SK-N-SH (cell line): ENCODE measurements at regions not wholly inside any gene's neighbourhood (a gene's known extent, or its start where the extent isn't known, plus 50 kb on each side); places are given as distances from the start of the nearest gene placed in this dataset.

Source experiments
- CTCF ChIA-PET: fragments of 300-600, 350-600 bp; formaldehyde crosslinking; extraction: SDS; loops from one replicate; lab custom pipeline; 2021; lab: Yijun Ruan, JAX
- POLR2A ChIA-PET: fragments of 350-600 bp; sonication (Branson Sonifier 250); formaldehyde crosslinking; extraction: SDS; loops from one replicate; lab custom pipeline; 2020; ENCODE audit warnings: antibody characterized with exemption, inconsistent platforms; lab: Yijun Ruan, JAX
- DNase-seq: peaks from one replicate; pipeline ENCODE4 v3.0.0; 2012
- H2AFZ ChIP-seq: fragments of 200-600 bp; sonication (generic); 2 replicates; pipeline ENCODE4 v1.8.1; 2016; ENCODE audit warnings: antibody characterized with exemption, mild to moderate bottlenecking, low read depth
- H3F3A ChIP-seq: fragments of 200-600 bp; sonication (generic); replicated peaks from 2 replicates; pipeline ENCODE3; 2016; ENCODE audit warnings: antibody characterized with exemption, mild to moderate bottlenecking; ENCODE audit not compliant: insufficient read depth
- H3K27ac ChIP-seq, 2 experiments: fragments of 200-500 bp in 1 of 2; fragments of 200-600 bp in 1 of 2; sonication (Bioruptor generic) in 1 of 2; sonication (generic), shearing (Covaris generic) in 1 of 2; 2 replicates each; pipeline versions ENCODE4 v1.5.1 to v1.6.1; 2014 to 2016; ENCODE audit warnings: low read depth in 2 of 2, inconsistent platforms in 1 of 2, low read length in 1 of 2, mild to moderate bottlenecking in 1 of 2, mixed read lengths in 1 of 2
- H3K27me3 ChIP-seq: fragments of 200-600 bp; sonication (generic), shearing (Covaris generic); 2 replicates; pipeline ENCODE4 v1.6.1; 2016; ENCODE audit warnings: mixed run types; ENCODE audit not compliant: insufficient read depth
- H3K36me3 ChIP-seq, 2 experiments: fragments of 200-500 bp in 1 of 2; fragments of 200-600 bp in 1 of 2; sonication (Bioruptor generic) in 1 of 2; sonication (generic) in 1 of 2; replicated peaks in 1 of 2; 2 replicates each; pipeline versions ENCODE3 to v1.5.1; 2014 to 2016; ENCODE audit warnings: low read length in 1 of 2, mild to moderate bottlenecking in 1 of 2; ENCODE audit not compliant: insufficient read depth in 2 of 2, control insufficient read depth in 1 of 2
- H3K4me1 ChIP-seq, 2 experiments: fragments of 200-500 bp in 1 of 2; fragments of 200-600 bp in 1 of 2; sonication (Bioruptor generic) in 1 of 2; sonication (generic), shearing (Covaris generic) in 1 of 2; 2 replicates each; pipeline versions ENCODE4 v1.5.1 to v1.6.1; 2014 to 2016; ENCODE audit warnings: low read depth in 1 of 2, low read length in 1 of 2, mixed run types in 1 of 2; ENCODE audit not compliant: insufficient read depth in 2 of 2, control insufficient read depth in 1 of 2
- H3K4me2 ChIP-seq: fragments of 200-600 bp; sonication (generic), shearing (Covaris generic); 2 replicates; pipeline ENCODE4 v1.6.1; 2017; ENCODE audit warnings: mixed run types
- H3K4me3 ChIP-seq, 2 experiments: fragments of 200-500 bp in 1 of 2; fragments of 200-600 bp in 1 of 2; sonication (Bioruptor generic) in 1 of 2; sonication (generic), shearing (Covaris generic) in 1 of 2; 2 replicates each; pipeline versions ENCODE4 v1.5.1 to v1.8.1; 2014 to 2016; ENCODE audit warnings: low read depth in 2 of 2, inconsistent platforms in 1 of 2, low read length in 1 of 2, mild to moderate bottlenecking in 1 of 2, mixed read lengths in 1 of 2, moderate library complexity in 1 of 2
- H3K79me2 ChIP-seq: fragments of 200-600 bp; sonication (generic); 2 replicates; pipeline ENCODE4 v1.8.1; 2017; ENCODE audit warnings: mild to moderate bottlenecking; ENCODE audit not compliant: insufficient read depth
- H3K9ac ChIP-seq: fragments of 200-600 bp; sonication (generic); 2 replicates; pipeline ENCODE4 v1.6.1; 2017; ENCODE audit warnings: mixed run types
- H3K9me2 ChIP-seq: fragments of 200-600 bp; sonication (generic); 2 replicates; pipeline ENCODE4 v1.6.1; 2017; ENCODE audit warnings: mixed run types
- H3K9me3 ChIP-seq: fragments of 200-600 bp; sonication (generic); 2 replicates; pipeline ENCODE4 v1.6.1; 2017; ENCODE audit warnings: mixed run types, mild to moderate bottlenecking, moderate library complexity
- H4K20me1 ChIP-seq: fragments of 200-600 bp; sonication (generic); 2 replicates; pipeline ENCODE4 v1.6.1; 2017; ENCODE audit warnings: mild to moderate bottlenecking, mixed run types; ENCODE audit not compliant: insufficient read depth
- CHD2 ChIP-seq: fragments of 150-350 bp; IDR thresholded peaks from 2 replicates; pipeline ENCODE4 v1.6.1; 2018; ENCODE audit warnings: low read length; ENCODE audit not compliant: partially characterized antibody
- EP300 ChIP-seq, 2 experiments: IDR thresholded peaks; 2 replicates each; pipeline versions ENCODE4 v1.4.0 to v1.6.1; 2012; ENCODE audit warnings: borderline replicate concordance in 1 of 2, low read depth in 1 of 2, low read length in 1 of 2
- FOSL2 ChIP-seq: IDR thresholded peaks from 2 replicates; pipeline ENCODE4 v1.4.0; 2012; ENCODE audit warnings: low read depth, mild to moderate bottlenecking, moderate library complexity, borderline replicate concordance
- GABPA ChIP-seq: IDR thresholded peaks from 2 replicates; pipeline ENCODE4 v1.4.0; 2012; ENCODE audit warnings: low read depth, mild to moderate bottlenecking
- GATA2 ChIP-seq: sonication (generic); formaldehyde crosslinking; IDR thresholded peaks from 2 replicates; pipeline ENCODE4 v1.5.0; 2020; ENCODE audit warnings: mild to moderate bottlenecking, missing genetic modification reagents
- JUND ChIP-seq: IDR thresholded peaks from 2 replicates; pipeline ENCODE4 v1.4.0; 2012
- MEF2A ChIP-seq: IDR thresholded peaks from 2 replicates; pipeline ENCODE4 v1.4.0; 2012; ENCODE audit warnings: low read depth, borderline replicate concordance
- MXI1 ChIP-seq: IDR thresholded peaks from 2 replicates; pipeline ENCODE4 v1.6.1; 2012; ENCODE audit warnings: mild to moderate bottlenecking, low read depth, low read length, improper control_type of control experiment
- NRF1 ChIP-seq: IDR thresholded peaks from 2 replicates; pipeline ENCODE4 v1.6.1; 2012; ENCODE audit warnings: low read depth, mild to moderate bottlenecking, low read length
- RAD21 ChIP-seq: IDR thresholded peaks from 2 replicates; pipeline ENCODE4 v1.6.1; 2012; ENCODE audit warnings: mild to moderate bottlenecking, low read length
- RFX5 ChIP-seq: IDR thresholded peaks from 2 replicates; pipeline ENCODE4 v1.6.1; 2012; ENCODE audit warnings: mild to moderate bottlenecking, improper control_type of control experiment, low read length
- RXRA ChIP-seq: IDR thresholded peaks from 2 replicates; pipeline ENCODE4 v1.4.0; 2012; ENCODE audit warnings: low read depth, mild to moderate bottlenecking, borderline replicate concordance
- SIN3A ChIP-seq: IDR thresholded peaks from 2 replicates; pipeline ENCODE4 v1.6.1; 2012; ENCODE audit warnings: low read depth, mild to moderate bottlenecking, low read length, moderate library complexity, borderline replicate concordance
- SMC3 ChIP-seq: IDR thresholded peaks from 2 replicates; pipeline ENCODE4 v1.6.1; 2012; ENCODE audit warnings: low read depth, low read length, improper control_type of control experiment
- TAF1 ChIP-seq: IDR thresholded peaks from 2 replicates; pipeline ENCODE4 v1.6.1; 2012; ENCODE audit warnings: low read depth, mild to moderate bottlenecking, low read length, moderate library complexity, borderline replicate concordance
- TCF12 ChIP-seq: IDR thresholded peaks from 2 replicates; pipeline ENCODE4 v1.4.0; 2012
- TEAD4 ChIP-seq: IDR thresholded peaks from 2 replicates; pipeline ENCODE4 v1.4.0; 2012; ENCODE audit warnings: mild to moderate bottlenecking, borderline replicate concordance; ENCODE audit not compliant: insufficient read depth
- YY1 ChIP-seq: IDR thresholded peaks from 2 replicates; pipeline ENCODE4 v1.4.0; 2012; ENCODE audit warnings: low read depth, mild to moderate bottlenecking
- WGBS: methylation state at CpG from one replicate; pipeline ENCODE4 v1.1.6; 2017; ENCODE audit warnings: low lambda C conversion rate; 5-methylcytosine and 5-hydroxymethylcytosine counted together
- TF ChIP-seq, protein P1 (sequence below): fragments of 150-350 bp; IDR thresholded peaks from 2 replicates; pipeline ENCODE4 v1.6.1; 2016; ENCODE audit warnings: mild to moderate bottlenecking, low read depth, low read length
- TF ChIP-seq, protein P2 (sequence below): IDR thresholded peaks from 2 replicates; pipeline ENCODE4 v1.4.0; 2012; ENCODE audit warnings: low read depth
- TF ChIP-seq, protein P3 (sequence below): IDR thresholded peaks from 2 replicates; pipeline ENCODE4 v1.6.1; 2012; ENCODE audit warnings: mild to moderate bottlenecking, low read depth, low read length, moderate library complexity

- no peak overlapping the region for H3K27ac ChIP-seq
- H3K9me2 ChIP-seq = no peaks in the 10 kb centered on the region
- H2AFZ ChIP-seq = no peak overlapping the region
- whole genome bisulfite sequencing = 27% methylated on average over 2 of the region's 2 CpGs
- no peak overlapping the region for H3K9ac ChIP-seq
- POLR2A ChIA-PET = no interaction called here
- H4K20me1 ChIP-seq = no peaks in the 10 kb centered on the region
- no peaks in the 10 kb centered on the region for H3K9me3 ChIP-seq
- no peaks in the 10 kb centered on the region for H3K4me1 ChIP-seq
- H3K4me2 ChIP-seq = no peak overlapping the region
- no peaks in the 10 kb centered on the region for H3K36me3 ChIP-seq
- no peak for DNase-seq
- H3K4me3 ChIP-seq = no peak overlapping the region
- no peaks in the 10 kb centered on the region for H3K27me3 ChIP-seq
- H3F3A ChIP-seq = no peaks in the 10 kb centered on the region
- TF ChIP-seq NRF1 (no peak), FOSL2 (no peak), TAF1 (no peak), GABPA (no peak), MXI1 (no peak)
- TF ChIP-seq, protein P1, sequence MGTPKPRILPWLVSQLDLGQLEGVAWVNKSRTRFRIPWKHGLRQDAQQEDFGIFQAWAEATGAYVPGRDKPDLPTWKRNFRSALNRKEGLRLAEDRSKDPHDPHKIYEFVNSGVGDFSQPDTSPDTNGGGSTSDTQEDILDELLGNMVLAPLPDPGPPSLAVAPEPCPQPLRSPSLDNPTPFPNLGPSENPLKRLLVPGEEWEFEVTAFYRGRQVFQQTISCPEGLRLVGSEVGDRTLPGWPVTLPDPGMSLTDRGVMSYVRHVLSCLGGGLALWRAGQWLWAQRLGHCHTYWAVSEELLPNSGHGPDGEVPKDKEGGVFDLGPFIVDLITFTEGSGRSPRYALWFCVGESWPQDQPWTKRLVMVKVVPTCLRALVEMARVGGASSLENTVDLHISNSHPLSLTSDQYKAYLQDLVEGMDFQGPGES = no peak
- TF ChIP-seq, all 33 proteins: peak for 0
- CTCF ChIA-PET = interaction anchor here (1.9 kb wide), 1 partner anchor 10 kb away, joined by 6 read pairs; no protein-coding TSS in a partner anchor
- H3K79me2 ChIP-seq = no peaks in the 10 kb centered on the region
These were observed 57.2 kb downstream of the NKX6-1 start for GRCh38 chr4:84441758-84442377.

- Histone ChIP-seq H3K36me3 (no peaks in the 10 kb centered on the region), H4K20me1 (no peaks in the 10 kb centered on the region), H3K27me3 (no peaks in the 10 kb centered on the region), H3K9me2 (no peaks in the 10 kb centered on the region), H2AFZ (no peak overlapping the region), H3K9ac (no peak overlapping the region), H3K79me2 (no peaks in the 10 kb centered on the region), H3F3A (no peaks in the 10 kb centered on the region), H3K4me2 (no peak overlapping the region), H3K9me3 (no peaks in the 10 kb centered on the region), H3K4me1 (no peaks in the 10 kb centered on the region), H3K4me3 (no peak overlapping the region), H3K27ac (no peak overlapping the region)
- DNase-seq = no peak
- TF ChIP-seq TAF1 = no peak
- TF ChIP-seq SMC3 = no peak
- no peak for TF ChIP-seq CHD2
- no peak for TF ChIP-seq RXRA
- TF ChIP-seq, protein P1 = no peak
- TF ChIP-seq JUND = no peak
- TF ChIP-seq SIN3A = no peak
- TF ChIP-seq YY1 = no peak
- no peak for TF ChIP-seq EP300 (IDR thresholded peaks at IDR 0.05; ENCODE audit: borderline replicate concordance in 1 of 2, low read depth in 1 of 2, low read length in 1 of 2)
- no peak for TF ChIP-seq TEAD4
- TF ChIP-seq GATA2 (CRISPR knock-in tag) = no peak
- TF ChIP-seq TCF12 = no peak
- TF ChIP-seq, protein P2, sequence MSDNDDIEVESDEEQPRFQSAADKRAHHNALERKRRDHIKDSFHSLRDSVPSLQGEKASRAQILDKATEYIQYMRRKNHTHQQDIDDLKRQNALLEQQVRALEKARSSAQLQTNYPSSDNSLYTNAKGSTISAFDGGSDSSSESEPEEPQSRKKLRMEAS = no peak
- TF ChIP-seq, protein P3, sequence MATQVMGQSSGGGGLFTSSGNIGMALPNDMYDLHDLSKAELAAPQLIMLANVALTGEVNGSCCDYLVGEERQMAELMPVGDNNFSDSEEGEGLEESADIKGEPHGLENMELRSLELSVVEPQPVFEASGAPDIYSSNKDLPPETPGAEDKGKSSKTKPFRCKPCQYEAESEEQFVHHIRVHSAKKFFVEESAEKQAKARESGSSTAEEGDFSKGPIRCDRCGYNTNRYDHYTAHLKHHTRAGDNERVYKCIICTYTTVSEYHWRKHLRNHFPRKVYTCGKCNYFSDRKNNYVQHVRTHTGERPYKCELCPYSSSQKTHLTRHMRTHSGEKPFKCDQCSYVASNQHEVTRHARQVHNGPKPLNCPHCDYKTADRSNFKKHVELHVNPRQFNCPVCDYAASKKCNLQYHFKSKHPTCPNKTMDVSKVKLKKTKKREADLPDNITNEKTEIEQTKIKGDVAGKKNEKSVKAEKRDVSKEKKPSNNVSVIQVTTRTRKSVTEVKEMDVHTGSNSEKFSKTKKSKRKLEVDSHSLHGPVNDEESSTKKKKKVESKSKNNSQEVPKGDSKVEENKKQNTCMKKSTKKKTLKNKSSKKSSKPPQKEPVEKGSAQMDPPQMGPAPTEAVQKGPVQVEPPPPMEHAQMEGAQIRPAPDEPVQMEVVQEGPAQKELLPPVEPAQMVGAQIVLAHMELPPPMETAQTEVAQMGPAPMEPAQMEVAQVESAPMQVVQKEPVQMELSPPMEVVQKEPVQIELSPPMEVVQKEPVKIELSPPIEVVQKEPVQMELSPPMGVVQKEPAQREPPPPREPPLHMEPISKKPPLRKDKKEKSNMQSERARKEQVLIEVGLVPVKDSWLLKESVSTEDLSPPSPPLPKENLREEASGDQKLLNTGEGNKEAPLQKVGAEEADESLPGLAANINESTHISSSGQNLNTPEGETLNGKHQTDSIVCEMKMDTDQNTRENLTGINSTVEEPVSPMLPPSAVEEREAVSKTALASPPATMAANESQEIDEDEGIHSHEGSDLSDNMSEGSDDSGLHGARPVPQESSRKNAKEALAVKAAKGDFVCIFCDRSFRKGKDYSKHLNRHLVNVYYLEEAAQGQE = no peak
- TF ChIP-seq RFX5 = no peak
- no peak for TF ChIP-seq MEF2A
- TF ChIP-seq RAD21 = no peak
- CTCF ChIA-PET = interaction anchor here (1.9 kb wide), 1 partner anchor 12 kb away, joined by 6 read pairs; no protein-coding TSS in a partner anchor
- WGBS = 40% methylated on average over 3 of the region's 3 CpGs
- POLR2A ChIA-PET = no interaction called here
These were observed 59.1 kb downstream of the NKX6-1 start for GRCh38 chr4:84439996-84440395.
